WERI-Rb-1 (cell line): ENCODE measurements at regions not wholly inside any gene's neighbourhood (a gene's known extent, or its start where the extent isn't known, plus 50 kb on each side); places are given as distances from the start of the nearest gene placed in this dataset.
"Not testable (repeated sequence)": the region's sequence is repeated elsewhere in the genome, so short reads cannot be mapped to it uniquely, and the experiment has no call there.

Source experiments
- DNase-seq: peaks from one replicate; pipeline ENCODE4 v3.0.0-alpha.2; 2020
- H3K27ac ChIP-seq: fragments of 250-450 bp; sonication (Bioruptor Pico); 2 replicates; pipeline ENCODE4 v1.5.1; 2020; ENCODE audit warnings: mild to moderate bottlenecking, moderate library complexity
- H3K27me3 ChIP-seq: fragments of 250-450 bp; sonication (Bioruptor Pico); 2 replicates; pipeline ENCODE4 v1.5.1; 2021; ENCODE audit warnings: mild to moderate bottlenecking, low read depth, moderate library complexity; ENCODE audit not compliant: insufficient read depth, severe bottlenecking
- H3K36me3 ChIP-seq: fragments of 250-450 bp; sonication (Bioruptor Pico); 2 replicates; pipeline ENCODE4 v1.5.1; 2020; ENCODE audit warnings: mild to moderate bottlenecking, moderate library complexity
- H3K4me3 ChIP-seq: 2 replicates; pipeline ENCODE4 v1.5.1; 2011; ENCODE audit warnings: low read depth, mild to moderate bottlenecking, control low read depth, low read length
- H3K9me3 ChIP-seq: fragments of 250-450 bp; sonication (Bioruptor Pico); 2 replicates; pipeline ENCODE4 v1.5.1; 2021; ENCODE audit warnings: mild to moderate bottlenecking, moderate library complexity; ENCODE audit not compliant: severe bottlenecking
- TF ChIP-seq, protein P1 (sequence below): IDR thresholded peaks from 2 replicates; pipeline ENCODE4 v1.5.1; 2011; ENCODE audit warnings: low read depth, mild to moderate bottlenecking, control low read depth, inconsistent platforms, low read length

DNA sequence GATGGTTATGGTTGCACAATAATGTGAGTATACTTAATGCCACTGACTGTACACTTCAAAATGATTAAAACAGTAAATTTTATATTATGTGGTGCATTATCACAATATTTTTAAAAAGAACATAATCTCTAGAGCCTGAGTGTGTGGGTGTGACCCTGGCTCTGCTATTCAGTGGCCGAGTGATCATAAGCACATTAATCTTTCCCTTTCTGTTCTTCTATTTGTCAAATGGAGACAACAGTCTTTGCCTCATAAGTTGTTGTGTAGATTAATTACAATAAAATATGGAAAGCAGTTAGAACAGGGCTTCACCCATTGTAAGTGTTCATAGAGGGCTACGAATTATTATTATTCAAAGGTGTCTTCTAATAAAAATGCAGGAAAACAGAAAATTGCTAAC is 548.6 kb downstream of the HTR1B start:
- DNase-seq: no peak
- TF ChIP-seq, protein P1, sequence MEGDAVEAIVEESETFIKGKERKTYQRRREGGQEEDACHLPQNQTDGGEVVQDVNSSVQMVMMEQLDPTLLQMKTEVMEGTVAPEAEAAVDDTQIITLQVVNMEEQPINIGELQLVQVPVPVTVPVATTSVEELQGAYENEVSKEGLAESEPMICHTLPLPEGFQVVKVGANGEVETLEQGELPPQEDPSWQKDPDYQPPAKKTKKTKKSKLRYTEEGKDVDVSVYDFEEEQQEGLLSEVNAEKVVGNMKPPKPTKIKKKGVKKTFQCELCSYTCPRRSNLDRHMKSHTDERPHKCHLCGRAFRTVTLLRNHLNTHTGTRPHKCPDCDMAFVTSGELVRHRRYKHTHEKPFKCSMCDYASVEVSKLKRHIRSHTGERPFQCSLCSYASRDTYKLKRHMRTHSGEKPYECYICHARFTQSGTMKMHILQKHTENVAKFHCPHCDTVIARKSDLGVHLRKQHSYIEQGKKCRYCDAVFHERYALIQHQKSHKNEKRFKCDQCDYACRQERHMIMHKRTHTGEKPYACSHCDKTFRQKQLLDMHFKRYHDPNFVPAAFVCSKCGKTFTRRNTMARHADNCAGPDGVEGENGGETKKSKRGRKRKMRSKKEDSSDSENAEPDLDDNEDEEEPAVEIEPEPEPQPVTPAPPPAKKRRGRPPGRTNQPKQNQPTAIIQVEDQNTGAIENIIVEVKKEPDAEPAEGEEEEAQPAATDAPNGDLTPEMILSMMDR: no peak

DNA sequence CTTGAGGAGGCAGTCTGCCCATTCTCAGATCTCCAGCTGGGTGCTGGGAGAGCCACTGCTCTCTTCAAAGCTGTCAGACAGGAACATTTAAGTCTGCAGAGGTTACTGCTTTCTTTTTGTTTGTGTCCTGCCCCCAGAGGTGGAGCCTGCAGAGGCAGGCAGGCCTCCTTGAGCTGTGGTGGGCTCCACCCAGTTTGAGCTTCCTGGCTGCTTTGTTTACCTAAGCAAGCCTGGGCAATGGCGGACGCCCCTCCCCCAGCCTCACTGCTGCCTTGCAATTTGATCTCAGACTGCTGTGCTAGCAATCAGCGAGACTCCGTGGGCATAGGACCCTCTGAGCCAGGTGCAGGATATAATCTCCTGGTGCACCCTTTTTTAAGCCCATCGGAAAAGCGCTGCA is 557.8 kb downstream of the HTR1B start:
- H3K27me3 ChIP-seq, H3K27ac ChIP-seq, H3K36me3 ChIP-seq, DNase-seq, H3K4me3 ChIP-seq, H3K9me3 ChIP-seq: not testable (repeated sequence)

More for the DNA sequence above, 548.6 kb downstream of the HTR1B start:
- H3K4me3 ChIP-seq: no peak overlapping the region
- no peaks in the 10 kb centered on the region for H3K36me3 ChIP-seq
- H3K27me3 ChIP-seq: no peaks in the 10 kb centered on the region
- no peaks in the 10 kb centered on the region for H3K9me3 ChIP-seq
- no peak overlapping the region for H3K27ac ChIP-seq

DNA sequence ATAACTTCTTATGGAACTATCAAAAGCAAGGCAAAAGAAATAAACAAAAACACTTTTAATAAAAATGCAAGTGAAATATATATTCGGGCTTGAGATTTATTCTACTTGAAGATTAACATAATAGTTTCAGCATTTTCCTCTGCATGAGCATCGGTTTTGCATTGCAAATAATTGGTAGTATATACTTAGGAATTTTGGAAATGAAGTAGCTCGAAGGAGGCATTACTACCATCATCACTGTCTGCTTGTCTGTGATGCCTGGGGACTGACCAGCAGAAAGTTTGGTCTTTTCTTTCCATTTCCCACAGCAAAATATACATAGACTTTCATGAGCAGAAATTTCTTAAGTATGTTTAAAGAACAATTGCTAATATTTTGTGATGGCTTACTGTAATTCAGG is 570.7 kb downstream of the HTR1B start:
- no peaks in the 10 kb centered on the region for H3K36me3 ChIP-seq
- no peaks in the 10 kb centered on the region for H3K27me3 ChIP-seq
- no peak overlapping the region for H3K4me3 ChIP-seq
- DNase-seq: no peak
- H3K27ac ChIP-seq: no peak overlapping the region
- TF ChIP-seq, protein P1: no peak
- H3K9me3 ChIP-seq: peaks cover 2% of the 10 kb centered on the region

DNA sequence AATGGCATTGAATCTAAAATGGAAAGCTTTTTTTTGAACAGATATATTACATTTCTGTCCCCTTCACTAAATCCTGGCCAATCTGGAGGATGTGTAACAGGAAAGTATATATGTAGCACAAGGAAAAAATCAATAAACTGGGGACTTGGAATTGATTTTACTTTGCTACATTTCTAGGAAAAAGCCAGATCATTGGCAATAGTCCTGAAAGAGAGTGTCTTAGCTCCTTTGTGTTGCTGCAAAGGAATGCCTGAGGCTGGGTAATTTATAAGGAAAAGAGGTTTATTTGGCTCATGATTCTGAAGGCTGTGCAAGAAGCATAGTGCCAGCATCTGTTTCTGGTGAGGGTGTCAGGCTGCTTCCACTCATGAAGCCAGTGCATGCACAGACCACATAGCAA is 574.9 kb downstream of the HTR1B start:
- no peaks in the 10 kb centered on the region for H3K36me3 ChIP-seq
- TF ChIP-seq, protein P1: no peak
- no peak for DNase-seq
- no peaks in the 10 kb centered on the region for H3K9me3 ChIP-seq
- no peak overlapping the region for H3K27ac ChIP-seq
- H3K4me3 ChIP-seq: no peak overlapping the region
- H3K27me3 ChIP-seq: no peaks in the 10 kb centered on the region

DNA sequence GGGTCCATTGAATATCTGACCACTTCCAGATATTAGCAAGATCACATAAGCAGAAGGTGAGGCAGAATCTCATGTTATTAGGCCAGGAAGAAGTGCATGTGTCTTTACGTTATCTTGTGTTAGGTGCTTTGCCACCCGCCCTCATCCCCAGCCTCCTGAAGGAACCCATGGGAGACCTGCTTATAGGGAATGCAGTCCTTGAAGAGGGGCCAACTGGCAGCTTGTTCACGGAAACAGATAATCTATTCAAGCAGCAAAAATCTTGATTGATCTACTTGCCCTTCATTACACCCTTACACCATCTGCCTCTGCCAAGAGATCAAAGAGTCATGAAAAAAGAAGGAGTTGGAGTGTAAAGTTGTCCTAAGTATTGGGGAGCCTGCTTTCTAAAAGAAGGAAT is 576.4 kb downstream of the HTR1B start:
- H3K4me3 ChIP-seq: no peak overlapping the region
- DNase-seq: peak; percentile 88
- no peaks in the 10 kb centered on the region for H3K9me3 ChIP-seq
- H3K27ac ChIP-seq: peak overlapping the region; percentile 44
- TF ChIP-seq, protein P1: no peak
- no peaks in the 10 kb centered on the region for H3K27me3 ChIP-seq
- H3K36me3 ChIP-seq: no peaks in the 10 kb centered on the region

DNA sequence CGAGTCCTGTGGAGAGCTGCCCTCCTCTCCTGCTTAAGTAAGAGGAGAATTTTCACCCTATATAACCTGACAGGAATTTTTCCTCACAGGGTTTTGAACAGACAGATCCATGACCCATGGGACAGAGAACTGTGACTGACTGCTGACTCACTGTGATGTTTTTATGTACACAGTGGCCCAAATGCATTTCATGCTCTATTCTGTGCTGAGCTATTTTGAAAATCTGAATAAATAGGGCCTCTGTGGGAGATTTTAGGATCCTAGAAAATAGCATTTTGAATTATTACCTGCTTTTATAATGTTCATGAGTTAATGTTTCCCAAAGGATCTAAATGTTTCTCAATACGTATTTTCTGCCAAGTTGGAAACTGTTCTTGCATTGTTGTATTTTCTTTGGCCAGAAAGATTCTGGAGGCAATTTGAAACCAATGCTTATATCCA is 577.4 kb downstream of the HTR1B start:
- no peaks in the 10 kb centered on the region for H3K9me3 ChIP-seq
- H3K27me3 ChIP-seq: no peaks in the 10 kb centered on the region
- TF ChIP-seq, protein P1: no peak
- H3K4me3 ChIP-seq: no peak overlapping the region
- no peak for DNase-seq
- peak overlapping the region; percentile 21 for H3K27ac ChIP-seq
- H3K36me3 ChIP-seq: no peaks in the 10 kb centered on the region
